Upper lobe of right lung (tissue), 1 donor: ENCODE measurements at regions not wholly inside any gene's neighbourhood (a gene's known extent, or its start where the extent isn't known, plus 50 kb on each side); places are given as distances from the start of the nearest gene placed in this dataset.

Experiments
- ATAC-seq: fragments of 200-7000 bp; cut with Tn5 transposase; one replicate; pipeline ENCODE4 v1.9.1; 2020; ENCODE audit warnings: mild to moderate bottlenecking, moderate library complexity
- DNase-seq: peaks from one replicate; pipeline ENCODE4 v3.0.0-alpha.2; 2020
- H3K27ac ChIP-seq: fragments of 200-600 bp; one replicate; pipeline ENCODE4 v1.8.0; 2022
- H3K27me3 ChIP-seq: fragments of 200-600 bp; one replicate; pipeline ENCODE4 v1.8.0; 2022; ENCODE audit warnings: mild to moderate bottlenecking
- H3K36me3 ChIP-seq: fragments of 200-600 bp; one replicate; pipeline ENCODE4 v1.8.0; 2022
- H3K4me1 ChIP-seq: fragments of 200-600 bp; one replicate; pipeline ENCODE4 v1.8.0; 2022
- H3K4me3 ChIP-seq: fragments of 200-600 bp; one replicate; pipeline ENCODE4 v1.8.0; 2022; ENCODE audit warnings: mild to moderate bottlenecking
- H3K9me3 ChIP-seq: fragments of 200-600 bp; one replicate; pipeline ENCODE4 v1.8.0; 2022
- intact Hi-C: fragments of 100-400 bp; cut with DNase I; formaldehyde crosslinking; loops from one replicate; pipeline ENCODE4 v1.11.0; 2022
- TF ChIP-seq, protein P1 (sequence below): fragments of 200-600 bp; IDR thresholded peaks from one replicate; pipeline ENCODE4 v1.8.0; 2022; ENCODE audit warnings: antibody characterized with exemption
- donor health status: DM: no; HTN: yes; CAD: no; lungs with severe emphysema.

DNA sequence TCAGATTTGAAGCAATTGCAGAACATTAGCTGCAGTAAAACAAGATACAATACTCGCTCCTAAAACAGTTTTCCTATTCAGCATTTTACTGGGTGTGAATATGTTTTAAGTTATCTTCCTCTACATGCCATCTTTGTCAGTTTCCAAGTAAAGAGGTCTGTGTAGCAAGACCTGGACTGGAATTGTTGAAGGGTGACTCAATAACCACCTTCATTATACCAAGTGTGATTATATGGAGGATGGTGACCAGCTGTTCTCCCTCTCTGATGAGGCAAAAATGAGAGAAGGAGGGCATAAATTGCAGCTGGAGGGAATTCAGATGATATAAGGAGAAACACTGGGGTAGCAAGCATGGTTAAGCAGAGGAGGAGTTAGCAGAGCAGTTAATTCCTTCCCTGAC lies 922.1 kb upstream of the SLIT2 start:
- Histone ChIP-seq H3K36me3 (no peaks in the 10 kb centered on the region), H3K9me3 (no peaks in the 10 kb centered on the region), H3K27me3 (no peaks in the 10 kb centered on the region), H3K4me1 (no peaks in the 10 kb centered on the region), H3K27ac (no peak overlapping the region), H3K4me3 (no peak overlapping the region)
- DNase-seq (no peak), ATAC-seq (no peak)
- intact Hi-C loops, result no loop called here
- TF ChIP-seq, protein P1, sequence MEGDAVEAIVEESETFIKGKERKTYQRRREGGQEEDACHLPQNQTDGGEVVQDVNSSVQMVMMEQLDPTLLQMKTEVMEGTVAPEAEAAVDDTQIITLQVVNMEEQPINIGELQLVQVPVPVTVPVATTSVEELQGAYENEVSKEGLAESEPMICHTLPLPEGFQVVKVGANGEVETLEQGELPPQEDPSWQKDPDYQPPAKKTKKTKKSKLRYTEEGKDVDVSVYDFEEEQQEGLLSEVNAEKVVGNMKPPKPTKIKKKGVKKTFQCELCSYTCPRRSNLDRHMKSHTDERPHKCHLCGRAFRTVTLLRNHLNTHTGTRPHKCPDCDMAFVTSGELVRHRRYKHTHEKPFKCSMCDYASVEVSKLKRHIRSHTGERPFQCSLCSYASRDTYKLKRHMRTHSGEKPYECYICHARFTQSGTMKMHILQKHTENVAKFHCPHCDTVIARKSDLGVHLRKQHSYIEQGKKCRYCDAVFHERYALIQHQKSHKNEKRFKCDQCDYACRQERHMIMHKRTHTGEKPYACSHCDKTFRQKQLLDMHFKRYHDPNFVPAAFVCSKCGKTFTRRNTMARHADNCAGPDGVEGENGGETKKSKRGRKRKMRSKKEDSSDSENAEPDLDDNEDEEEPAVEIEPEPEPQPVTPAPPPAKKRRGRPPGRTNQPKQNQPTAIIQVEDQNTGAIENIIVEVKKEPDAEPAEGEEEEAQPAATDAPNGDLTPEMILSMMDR, result no peak

DNA sequence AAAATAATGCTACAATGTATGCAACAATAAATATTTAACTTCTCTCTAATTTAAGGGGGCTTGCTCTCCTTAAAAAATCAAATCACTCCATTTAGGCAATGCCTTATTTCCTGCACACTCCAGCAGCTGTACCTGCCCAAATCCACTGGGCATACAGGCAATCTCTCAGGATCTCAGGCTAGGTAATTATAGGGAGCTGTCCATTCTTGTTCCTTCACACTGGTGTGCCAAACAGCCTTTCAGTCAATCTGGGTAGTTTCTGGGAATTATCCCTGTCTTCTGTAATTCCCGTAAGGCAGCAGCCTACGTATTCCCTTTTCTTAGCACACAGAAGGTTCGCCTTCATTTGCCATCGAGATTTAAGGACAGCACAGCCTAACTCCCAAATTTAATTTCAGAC lies 922.6 kb upstream of the SLIT2 start:
- H3K4me1 ChIP-seq, result no peaks in the 10 kb centered on the region
- DNase-seq, result no peak
- no peak for ATAC-seq
- H3K36me3 ChIP-seq, result no peaks in the 10 kb centered on the region
- TF ChIP-seq, protein P1, result no peak
- no peaks in the 10 kb centered on the region for H3K9me3 ChIP-seq
- H3K27me3 ChIP-seq, result no peaks in the 10 kb centered on the region
- intact Hi-C loops, result no loop called here
- no peak overlapping the region for H3K27ac ChIP-seq
- H3K4me3 ChIP-seq, result no peak overlapping the region

DNA sequence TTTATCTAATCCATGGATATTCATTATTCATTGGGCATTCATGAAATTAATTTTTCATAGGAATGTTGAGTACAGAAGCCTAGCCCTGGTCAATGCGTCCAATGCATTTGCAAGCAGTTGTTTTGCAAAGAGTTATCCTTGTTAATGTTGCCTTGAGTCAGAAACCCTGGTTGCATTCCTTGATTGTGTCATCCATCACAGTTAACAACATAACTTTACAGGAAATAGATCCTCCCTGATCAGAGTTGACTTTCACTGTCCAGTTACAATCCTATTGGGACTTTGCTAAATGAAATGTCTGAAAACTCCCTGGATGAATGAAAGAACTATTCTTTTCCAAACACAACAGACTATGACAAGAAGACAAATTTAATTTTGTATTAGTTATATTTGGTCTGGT lies 924.3 kb upstream of the SLIT2 start:
- Histone ChIP-seq H3K4me3 (no peak overlapping the region), H3K36me3 (no peaks in the 10 kb centered on the region), H3K4me1 (no peaks in the 10 kb centered on the region), H3K27ac (no peak overlapping the region), H3K9me3 (no peaks in the 10 kb centered on the region), H3K27me3 (no peaks in the 10 kb centered on the region)
- TF ChIP-seq, protein P1, result no peak
- ATAC-seq, result no peak
- intact Hi-C loops, result no loop called here
- DNase-seq, result no peak

DNA sequence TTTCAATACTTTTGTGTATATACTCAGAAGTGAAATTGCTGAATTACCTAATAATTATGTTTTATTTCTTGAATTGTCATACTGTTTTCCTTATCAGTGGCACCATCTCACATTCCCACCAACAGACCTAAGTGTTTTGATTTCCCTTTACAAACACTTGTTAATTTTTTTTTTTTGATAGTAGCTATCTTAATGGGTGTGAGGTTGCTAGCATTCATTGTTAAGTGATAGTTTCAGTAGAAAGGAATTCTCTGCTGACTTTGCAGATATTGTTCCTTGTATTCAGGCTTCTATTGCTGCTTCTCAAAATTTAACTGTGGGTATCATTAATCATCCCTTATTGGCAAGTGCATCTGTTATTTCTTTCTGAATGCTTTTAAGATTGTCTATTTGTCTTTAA lies 927.5 kb upstream of the SLIT2 start:
- intact Hi-C loops, result no loop called here
- TF ChIP-seq, protein P1, result no peak
- no peaks in the 10 kb centered on the region for H3K36me3 ChIP-seq
- DNase-seq (no peak), ATAC-seq (no peak)
- H3K27ac ChIP-seq, result no peak overlapping the region
- H3K27me3 ChIP-seq, result no peaks in the 10 kb centered on the region
- H3K4me1 ChIP-seq, result no peaks in the 10 kb centered on the region
- no peak overlapping the region for H3K4me3 ChIP-seq
- H3K9me3 ChIP-seq, result no peaks in the 10 kb centered on the region

DNA sequence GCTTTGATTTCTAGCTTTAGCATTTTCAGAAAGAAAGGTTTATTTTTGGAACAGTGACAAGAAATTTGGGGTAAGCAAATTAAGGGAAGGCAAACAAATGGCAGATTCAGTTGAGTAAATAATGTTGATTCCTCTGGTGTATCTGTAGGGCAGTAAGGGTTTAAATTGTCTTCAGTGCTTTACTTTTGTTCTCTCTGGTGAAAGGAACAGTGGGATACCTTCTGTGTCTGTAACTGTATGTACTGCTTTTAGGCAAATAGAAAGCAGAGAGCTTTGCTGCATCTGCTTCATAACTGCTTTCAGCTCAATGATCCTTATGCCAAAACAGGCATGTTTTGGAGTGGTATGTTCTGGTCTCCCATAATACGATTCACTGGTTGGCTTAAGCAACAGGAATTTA lies 932.1 kb upstream of the SLIT2 start:
- TF ChIP-seq, protein P1, result no peak
- Histone ChIP-seq H3K4me1 (no peaks in the 10 kb centered on the region), H3K4me3 (no peak overlapping the region), H3K9me3 (no peaks in the 10 kb centered on the region), H3K27me3 (no peaks in the 10 kb centered on the region), H3K27ac (no peak overlapping the region), H3K36me3 (no peaks in the 10 kb centered on the region)
- intact Hi-C loops, result no loop called here
- ATAC-seq (no peak), DNase-seq (no peak)

DNA sequence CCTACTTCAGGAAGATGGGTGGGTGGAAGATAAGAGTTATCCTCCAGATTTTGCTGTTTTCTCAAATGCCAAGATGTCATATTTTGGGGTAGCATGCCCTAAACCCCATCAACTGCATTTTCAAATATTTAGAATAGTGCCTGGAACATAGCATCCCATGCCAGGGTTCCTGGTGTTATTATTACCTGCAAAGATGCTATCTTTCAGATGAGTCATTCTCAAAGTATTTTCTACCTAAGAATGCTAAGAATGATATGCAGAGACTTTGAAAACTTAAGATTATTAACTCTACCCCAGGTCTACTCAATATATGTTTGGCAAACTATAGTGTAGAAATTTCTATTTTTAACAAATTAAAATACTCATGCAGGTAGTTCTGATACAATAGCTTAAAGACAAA lies 934.3 kb upstream of the SLIT2 start:
- intact Hi-C loops, result no loop called here
- DNase-seq, result no peak
- no peak for ATAC-seq
- no peak overlapping the region for H3K27ac ChIP-seq
- H3K4me3 ChIP-seq, result no peak overlapping the region
- H3K9me3 ChIP-seq, result no peaks in the 10 kb centered on the region
- TF ChIP-seq, protein P1, result no peak
- no peaks in the 10 kb centered on the region for H3K27me3 ChIP-seq
- H3K36me3 ChIP-seq, result no peaks in the 10 kb centered on the region
- H3K4me1 ChIP-seq, result no peaks in the 10 kb centered on the region
